ENCODE measurements at regions not wholly inside any gene's neighbourhood (a gene's known extent, or its start where the extent isn't known, plus 50 kb on each side); places are given as distances from the start of the nearest gene placed in this dataset.
A peak's percentile ranks its signal among the peaks of the same experiment; 100 is the strongest.

DNA sequence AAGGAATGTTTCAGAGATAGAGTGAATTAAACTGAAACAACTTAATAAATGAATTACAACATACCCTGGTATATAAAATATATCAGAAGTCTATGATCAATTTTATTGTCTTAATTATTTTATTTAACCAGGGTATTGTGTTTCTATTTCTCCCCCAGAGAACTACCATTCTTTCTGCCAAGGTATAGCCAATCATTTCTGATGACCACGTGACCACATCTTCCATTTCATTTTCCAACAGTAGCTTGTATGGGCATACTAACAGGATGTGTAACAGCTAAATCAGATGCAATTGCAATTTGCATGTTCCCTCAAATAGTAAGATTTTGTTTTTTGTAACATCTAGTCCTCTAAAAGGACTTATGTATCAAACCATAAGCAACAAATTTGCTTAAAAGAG lies 123.9 kb upstream of the COL1A2 start:
- H3K36me3 Mint-ChIP-seq (ENCODE audit: low read depth): no peaks in the 10 kb centered on the region
- H3K4me1 Mint-ChIP-seq: no peaks in the 10 kb centered on the region
- no peak overlapping the region for H3K27ac Mint-ChIP-seq (ENCODE audit: unreplicated experiment)

DNA sequence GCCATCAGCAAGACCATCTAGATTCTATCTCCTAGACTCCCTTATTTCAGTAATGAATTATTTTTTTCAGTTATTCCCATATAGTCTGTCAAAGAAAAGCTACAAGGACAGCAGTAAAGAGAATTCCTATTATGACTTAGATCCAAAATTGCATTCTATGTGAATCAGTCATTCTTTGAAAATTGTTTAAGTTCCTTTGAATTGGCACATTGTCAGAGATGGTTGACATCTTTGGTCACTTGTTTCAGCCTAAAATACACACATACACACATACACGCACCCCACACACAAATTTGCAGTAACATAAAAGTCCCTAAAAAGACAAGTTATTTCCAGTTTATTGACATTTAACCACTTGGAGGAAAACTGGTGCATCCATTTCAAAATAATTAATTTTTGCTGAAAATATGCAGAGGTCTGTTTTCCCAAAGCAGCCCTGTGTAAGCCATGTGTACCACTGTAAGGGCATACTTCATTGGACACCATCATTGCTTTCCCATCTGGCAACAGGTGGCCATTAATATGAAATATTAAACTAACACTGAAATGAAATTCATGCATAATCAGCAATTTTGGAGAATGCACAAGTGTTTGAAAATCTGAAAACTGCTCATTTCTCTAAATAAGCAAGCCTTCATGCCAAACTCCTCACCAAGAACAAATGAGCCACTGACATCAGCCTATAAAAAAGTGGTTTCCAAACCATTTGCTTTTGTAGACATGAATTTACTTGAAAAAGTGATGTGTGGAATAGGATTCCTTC lies 121.7 kb upstream of the COL1A2 start:
- no peak for DNase-seq (ENCODE audit: low read depth, low spot score)
- no peak overlapping the region for H3K4me3 Mint-ChIP-seq
- H3K9me3 Mint-ChIP-seq: no peaks in the 10 kb centered on the region
- H3K36me3 Mint-ChIP-seq (ENCODE audit: low read depth): no peaks in the 10 kb centered on the region
- peaks cover 10% of the 10 kb centered on the region for H3K4me1 Mint-ChIP-seq
- no peaks in the 10 kb centered on the region for H3K27me3 Mint-ChIP-seq (ENCODE audit: low read depth)
- no peak overlapping the region for H3K27ac Mint-ChIP-seq (ENCODE audit: unreplicated experiment)
- TF ChIP-seq, protein P1, sequence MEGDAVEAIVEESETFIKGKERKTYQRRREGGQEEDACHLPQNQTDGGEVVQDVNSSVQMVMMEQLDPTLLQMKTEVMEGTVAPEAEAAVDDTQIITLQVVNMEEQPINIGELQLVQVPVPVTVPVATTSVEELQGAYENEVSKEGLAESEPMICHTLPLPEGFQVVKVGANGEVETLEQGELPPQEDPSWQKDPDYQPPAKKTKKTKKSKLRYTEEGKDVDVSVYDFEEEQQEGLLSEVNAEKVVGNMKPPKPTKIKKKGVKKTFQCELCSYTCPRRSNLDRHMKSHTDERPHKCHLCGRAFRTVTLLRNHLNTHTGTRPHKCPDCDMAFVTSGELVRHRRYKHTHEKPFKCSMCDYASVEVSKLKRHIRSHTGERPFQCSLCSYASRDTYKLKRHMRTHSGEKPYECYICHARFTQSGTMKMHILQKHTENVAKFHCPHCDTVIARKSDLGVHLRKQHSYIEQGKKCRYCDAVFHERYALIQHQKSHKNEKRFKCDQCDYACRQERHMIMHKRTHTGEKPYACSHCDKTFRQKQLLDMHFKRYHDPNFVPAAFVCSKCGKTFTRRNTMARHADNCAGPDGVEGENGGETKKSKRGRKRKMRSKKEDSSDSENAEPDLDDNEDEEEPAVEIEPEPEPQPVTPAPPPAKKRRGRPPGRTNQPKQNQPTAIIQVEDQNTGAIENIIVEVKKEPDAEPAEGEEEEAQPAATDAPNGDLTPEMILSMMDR (conservative IDR thresholded peaks at IDR 0.05): no peak

More for the DNA sequence above, 123.9 kb upstream of the COL1A2 start:
- TF ChIP-seq, protein P1 (conservative IDR thresholded peaks at IDR 0.05): no peak
- no peak overlapping the region for H3K4me3 Mint-ChIP-seq
- DNase-seq (ENCODE audit: low read depth, low spot score): no peak
- no peaks in the 10 kb centered on the region for H3K9me3 Mint-ChIP-seq
- H3K27me3 Mint-ChIP-seq (ENCODE audit: low read depth): no peaks in the 10 kb centered on the region

DNA sequence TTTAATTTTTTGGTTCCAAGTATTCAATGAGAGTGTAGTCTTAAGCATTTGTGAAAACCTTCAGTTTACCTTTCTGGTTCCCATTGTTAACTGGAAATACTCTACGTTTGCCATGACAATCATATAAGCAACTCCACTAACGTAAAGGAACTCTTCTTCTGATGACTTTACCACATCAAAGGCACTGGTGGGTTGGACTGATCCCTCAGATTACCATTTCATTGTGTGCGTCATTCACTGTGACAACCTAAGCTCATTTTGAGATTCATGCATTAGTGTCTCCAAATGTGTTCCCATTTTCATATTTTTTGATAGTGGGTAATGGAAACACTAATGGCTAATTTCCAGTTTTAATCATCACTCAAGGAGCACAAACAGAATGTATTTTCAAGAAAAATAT lies 119.9 kb upstream of the COL1A2 start:
- Mint-ChIP-seq H3K27me3 (ENCODE audit: low read depth) (no peaks in the 10 kb centered on the region), H3K27ac (ENCODE audit: unreplicated experiment) (no peak overlapping the region), H3K9me3 (no peaks in the 10 kb centered on the region), H3K36me3 (ENCODE audit: low read depth) (no peaks in the 10 kb centered on the region), H3K4me1 (peaks cover 10% of the 10 kb centered on the region), H3K4me3 (no peak overlapping the region)
- TF ChIP-seq, protein P1 (conservative IDR thresholded peaks at IDR 0.05): no peak
- DNase-seq (ENCODE audit: low read depth, low spot score): no peak

DNA sequence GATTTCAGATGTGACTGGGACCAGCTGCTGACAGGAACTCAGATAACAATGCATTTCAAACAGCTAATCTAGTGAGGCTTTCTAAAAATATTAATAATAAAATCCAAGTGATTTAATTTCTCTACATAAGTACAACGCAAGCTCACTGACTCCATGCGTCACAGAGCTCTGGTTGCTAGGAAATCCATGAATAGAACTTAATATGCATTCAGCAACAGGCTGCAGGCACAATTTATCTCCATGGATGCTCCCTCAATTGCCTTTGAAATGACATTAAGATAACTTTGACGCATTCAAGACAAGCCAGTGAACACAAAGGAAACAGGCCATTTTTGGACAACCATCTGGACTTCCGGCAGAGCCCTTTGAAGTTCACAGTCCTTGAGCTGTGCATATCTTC lies 118.7 kb upstream of the COL1A2 start:
- no peaks in the 10 kb centered on the region for H3K9me3 Mint-ChIP-seq
- no peak for DNase-seq (ENCODE audit: low read depth, low spot score)
- H3K27me3 Mint-ChIP-seq (ENCODE audit: low read depth): no peaks in the 10 kb centered on the region
- H3K36me3 Mint-ChIP-seq (ENCODE audit: low read depth): no peaks in the 10 kb centered on the region
- peaks cover 14% of the 10 kb centered on the region for H3K4me1 Mint-ChIP-seq
- H3K27ac Mint-ChIP-seq (ENCODE audit: unreplicated experiment): no peak overlapping the region
- TF ChIP-seq, protein P1 (conservative IDR thresholded peaks at IDR 0.05): no peak
- no peak overlapping the region for H3K4me3 Mint-ChIP-seq

DNA sequence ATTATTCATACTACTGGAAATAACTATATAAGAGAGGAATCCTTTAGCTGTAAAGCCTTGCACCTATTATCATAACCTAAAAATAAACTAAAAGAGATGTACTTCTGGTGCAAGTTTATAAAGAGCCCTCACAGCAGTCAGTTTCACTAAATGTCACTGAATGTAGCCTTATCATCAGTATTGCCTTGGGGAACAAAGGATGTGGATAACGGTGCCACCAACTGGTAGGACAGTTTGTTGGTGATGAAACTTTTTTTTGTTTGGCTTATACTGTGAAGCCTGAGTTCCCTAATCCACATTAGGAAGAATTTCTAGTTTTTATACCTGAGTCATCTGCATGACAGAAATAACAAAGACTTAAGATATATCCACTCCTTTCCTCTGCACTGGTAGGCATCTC lies 117.9 kb upstream of the COL1A2 start:
- no peak for DNase-seq (ENCODE audit: low read depth, low spot score)
- TF ChIP-seq, protein P1 (conservative IDR thresholded peaks at IDR 0.05): peak; percentile 43
- no peak overlapping the region for H3K27ac Mint-ChIP-seq (ENCODE audit: unreplicated experiment)
- H3K9me3 Mint-ChIP-seq: no peaks in the 10 kb centered on the region
- H3K36me3 Mint-ChIP-seq (ENCODE audit: low read depth): no peaks in the 10 kb centered on the region
- no peaks in the 10 kb centered on the region for H3K27me3 Mint-ChIP-seq (ENCODE audit: low read depth)
- no peak overlapping the region for H3K4me3 Mint-ChIP-seq
- peaks cover 18% of the 10 kb centered on the region for H3K4me1 Mint-ChIP-seq
